ENCODE measurements at regions not wholly inside any gene's neighbourhood (a gene's known extent, or its start where the extent isn't known, plus 50 kb on each side); places are given as distances from the start of the nearest gene placed in this dataset.

DNA sequence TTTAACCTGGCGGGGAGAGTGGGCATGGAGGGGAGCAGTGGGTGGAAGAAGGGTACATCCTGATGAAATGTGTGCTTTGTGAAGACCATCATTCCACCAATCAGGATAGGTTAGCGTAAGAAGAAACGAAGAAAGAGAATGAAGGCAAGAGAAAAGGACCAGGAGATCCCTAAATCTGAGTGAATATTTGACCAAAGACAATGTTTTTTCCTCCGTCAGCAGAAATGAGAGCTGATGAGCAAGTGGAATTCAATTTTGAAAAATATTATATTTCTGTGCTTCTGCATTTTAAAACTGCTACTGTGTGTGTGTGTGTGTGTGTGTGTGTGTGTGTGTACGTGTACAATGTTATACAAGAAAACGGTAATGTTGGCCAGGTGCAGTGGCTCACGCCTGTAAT is 58.3 kb upstream of the NOCT start:
- H3K36me3 ChIP-seq (ENCODE audit: insufficient read depth, insufficient read length, low read length): no peaks in the 10 kb centered on the region
- no peaks in the 10 kb centered on the region for H3K9me3 ChIP-seq (ENCODE audit: insufficient read depth, low read length)
- no peak for DNase-seq (ENCODE audit: low read depth, low spot score)
- TF ChIP-seq SUZ12 (IDR thresholded peaks at IDR 0.05; ENCODE audit: extremely low read depth, insufficient read depth, insufficient read length) (no peak), YY1 (IDR thresholded peaks at IDR 0.05; ENCODE audit: insufficient read depth, insufficient read length) (no peak), ZNF274 (IDR thresholded peaks at IDR 0.05; ENCODE audit: low read depth, low read length) (no peak)
- H3K27me3 ChIP-seq (ENCODE audit: insufficient read depth, insufficient read length): no peaks in the 10 kb centered on the region
- no peak overlapping the region for H3K9ac ChIP-seq (ENCODE audit: insufficient read length, low read depth)
- H3K4me1 ChIP-seq (ENCODE audit: insufficient read depth, insufficient read length): no peaks in the 10 kb centered on the region
- H3K4me3 ChIP-seq (ENCODE audit: insufficient read length, low read depth): no peak overlapping the region

DNA sequence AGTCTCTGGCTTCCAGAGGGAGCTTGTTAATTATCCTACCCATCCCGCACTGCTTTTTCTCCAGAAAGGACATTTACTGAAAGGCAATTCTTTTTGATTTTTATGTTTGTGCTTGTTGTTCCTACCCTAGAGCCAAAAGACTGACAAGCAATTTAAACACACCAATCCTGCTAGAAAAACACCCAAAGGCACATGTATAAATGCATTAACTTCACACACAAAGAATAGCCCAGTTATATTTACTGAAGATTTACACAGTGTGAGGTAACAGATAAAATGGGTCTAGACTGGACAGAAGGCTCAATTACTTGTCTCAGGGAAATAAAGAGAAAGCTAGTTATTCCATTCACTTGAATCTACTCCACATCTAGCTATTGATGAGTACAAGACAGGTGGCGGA is 61.2 kb upstream of the NOCT start:
- Histone ChIP-seq H3K4me1 (ENCODE audit: insufficient read depth, insufficient read length) (no peaks in the 10 kb centered on the region), H3K4me3 (ENCODE audit: insufficient read length, low read depth) (no peak overlapping the region), H3K9ac (ENCODE audit: insufficient read length, low read depth) (no peak overlapping the region), H3K27me3 (ENCODE audit: insufficient read depth, insufficient read length) (no peaks in the 10 kb centered on the region), H3K9me3 (ENCODE audit: insufficient read depth, low read length) (no peaks in the 10 kb centered on the region), H3K36me3 (ENCODE audit: insufficient read depth, insufficient read length, low read length) (no peaks in the 10 kb centered on the region)
- TF ChIP-seq YY1 (IDR thresholded peaks at IDR 0.05; ENCODE audit: insufficient read depth, insufficient read length): no peak
- TF ChIP-seq SUZ12 (IDR thresholded peaks at IDR 0.05; ENCODE audit: extremely low read depth, insufficient read depth, insufficient read length): no peak
- no peak for TF ChIP-seq ZNF274 (IDR thresholded peaks at IDR 0.05; ENCODE audit: low read depth, low read length)
- no peak for DNase-seq (ENCODE audit: low read depth, low spot score)

DNA sequence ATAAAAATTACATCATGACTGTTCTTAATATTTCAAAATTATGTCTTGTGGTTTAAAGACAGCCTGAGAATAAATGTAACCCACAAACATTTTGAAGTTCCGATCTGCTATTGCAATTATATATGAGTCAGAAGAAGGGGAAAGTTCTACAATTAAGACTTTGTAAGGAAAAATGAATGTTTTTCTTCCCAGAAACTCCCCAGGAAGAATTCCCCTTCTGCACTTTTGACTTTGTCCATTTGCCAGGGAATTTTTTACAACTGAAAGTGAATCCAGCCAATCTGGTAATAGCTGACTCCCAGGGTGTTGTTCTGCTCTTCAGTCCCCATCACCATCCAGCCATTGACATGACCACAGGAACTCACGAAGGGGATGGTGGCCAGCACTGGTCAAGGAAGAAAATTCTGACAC is 61.6 kb upstream of the NOCT start:
- no peak for DNase-seq (ENCODE audit: low read depth, low spot score)
- TF ChIP-seq SUZ12 (IDR thresholded peaks at IDR 0.05; ENCODE audit: extremely low read depth, insufficient read depth, insufficient read length): no peak
- no peak for TF ChIP-seq ZNF274 (IDR thresholded peaks at IDR 0.05; ENCODE audit: low read depth, low read length)
- no peak for TF ChIP-seq YY1 (IDR thresholded peaks at IDR 0.05; ENCODE audit: insufficient read depth, insufficient read length)
- no peaks in the 10 kb centered on the region for H3K9me3 ChIP-seq (ENCODE audit: insufficient read depth, low read length)
- no peak overlapping the region for H3K9ac ChIP-seq (ENCODE audit: insufficient read length, low read depth)
- no peaks in the 10 kb centered on the region for H3K27me3 ChIP-seq (ENCODE audit: insufficient read depth, insufficient read length)
- H3K36me3 ChIP-seq (ENCODE audit: insufficient read depth, insufficient read length, low read length): no peaks in the 10 kb centered on the region
- no peak overlapping the region for H3K4me3 ChIP-seq (ENCODE audit: insufficient read length, low read depth)
- no peaks in the 10 kb centered on the region for H3K4me1 ChIP-seq (ENCODE audit: insufficient read depth, insufficient read length)

- no peaks in the 10 kb centered on the region for H3K27me3 ChIP-seq (ENCODE audit: insufficient read depth, insufficient read length)
- DNase-seq (ENCODE audit: low read depth, low spot score): no peak
- H3K4me3 ChIP-seq (ENCODE audit: insufficient read length, low read depth): no peak overlapping the region
- no peak overlapping the region for H3K9ac ChIP-seq (ENCODE audit: insufficient read length, low read depth)
- H3K36me3 ChIP-seq (ENCODE audit: insufficient read depth, insufficient read length, low read length): no peaks in the 10 kb centered on the region
- H3K9me3 ChIP-seq (ENCODE audit: insufficient read depth, low read length): no peaks in the 10 kb centered on the region
- no peaks in the 10 kb centered on the region for H3K4me1 ChIP-seq (ENCODE audit: insufficient read depth, insufficient read length)
- TF ChIP-seq SUZ12 (IDR thresholded peaks at IDR 0.05; ENCODE audit: extremely low read depth, insufficient read depth, insufficient read length) (no peak), YY1 (IDR thresholded peaks at IDR 0.05; ENCODE audit: insufficient read depth, insufficient read length) (no peak), ZNF274 (IDR thresholded peaks at IDR 0.05; ENCODE audit: low read depth, low read length) (no peak)
Observed at GRCh38 chr4:138952411-138952810, 63.2 kb upstream of the NOCT start.

DNA sequence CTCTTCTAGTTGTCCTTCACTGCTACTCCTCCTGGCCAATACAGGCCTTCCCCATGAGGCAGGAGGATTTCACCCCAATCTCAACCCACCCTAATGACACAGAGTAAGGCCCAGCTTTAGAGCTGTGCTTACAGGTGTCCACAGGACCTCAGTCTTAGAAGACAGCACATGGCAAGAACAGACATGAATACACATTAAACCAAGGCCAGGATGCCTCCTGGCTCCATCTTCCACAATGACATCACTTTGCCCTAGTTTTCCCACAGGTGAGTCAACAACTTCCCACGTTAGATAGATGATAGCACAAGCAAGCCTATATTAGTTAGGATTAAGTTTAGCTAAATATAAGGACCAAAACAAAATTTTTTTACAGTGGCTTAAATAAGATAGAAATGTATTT is 63.8 kb upstream of the NOCT start:
- no peak for TF ChIP-seq YY1 (IDR thresholded peaks at IDR 0.05; ENCODE audit: insufficient read depth, insufficient read length)
- no peak for TF ChIP-seq ZNF274 (IDR thresholded peaks at IDR 0.05; ENCODE audit: low read depth, low read length)
- no peak for TF ChIP-seq SUZ12 (IDR thresholded peaks at IDR 0.05; ENCODE audit: extremely low read depth, insufficient read depth, insufficient read length)
- Histone ChIP-seq H3K9me3 (ENCODE audit: insufficient read depth, low read length) (no peaks in the 10 kb centered on the region), H3K27me3 (ENCODE audit: insufficient read depth, insufficient read length) (no peaks in the 10 kb centered on the region), H3K4me1 (ENCODE audit: insufficient read depth, insufficient read length) (no peaks in the 10 kb centered on the region), H3K9ac (ENCODE audit: insufficient read length, low read depth) (no peak overlapping the region), H3K4me3 (ENCODE audit: insufficient read length, low read depth) (no peak overlapping the region), H3K36me3 (ENCODE audit: insufficient read depth, insufficient read length, low read length) (no peaks in the 10 kb centered on the region)
- DNase-seq (ENCODE audit: low read depth, low spot score): no peak

DNA sequence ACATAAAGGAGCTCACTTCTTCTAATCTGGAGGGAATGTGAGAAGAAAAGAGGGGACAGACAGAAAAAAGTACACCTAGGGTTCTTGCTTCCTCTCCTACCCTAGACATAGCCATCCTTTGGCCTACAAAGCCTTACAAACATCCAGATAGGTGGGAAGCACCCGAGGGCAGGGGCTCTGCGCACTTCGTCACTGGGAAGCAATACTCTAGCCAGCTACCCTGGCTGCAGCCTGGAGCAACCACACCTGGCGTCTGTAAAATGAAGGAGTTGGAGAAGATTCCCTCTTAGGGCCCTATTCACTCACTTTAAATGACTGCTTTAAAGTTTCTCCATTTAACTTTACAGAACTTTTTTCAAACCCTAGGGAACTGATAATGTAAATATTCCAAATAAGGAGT is 65.7 kb upstream of the NOCT start:
- TF ChIP-seq YY1 (IDR thresholded peaks at IDR 0.05; ENCODE audit: insufficient read depth, insufficient read length) (no peak), SUZ12 (IDR thresholded peaks at IDR 0.05; ENCODE audit: extremely low read depth, insufficient read depth, insufficient read length) (no peak)
- Histone ChIP-seq H3K36me3 (ENCODE audit: insufficient read depth, insufficient read length, low read length) (no peaks in the 10 kb centered on the region), H3K9me3 (ENCODE audit: insufficient read depth, low read length) (no peaks in the 10 kb centered on the region), H3K4me1 (ENCODE audit: insufficient read depth, insufficient read length) (no peaks in the 10 kb centered on the region), H3K4me3 (ENCODE audit: insufficient read length, low read depth) (no peak overlapping the region), H3K27me3 (ENCODE audit: insufficient read depth, insufficient read length) (no peaks in the 10 kb centered on the region), H3K9ac (ENCODE audit: insufficient read length, low read depth) (no peak overlapping the region)
- DNase-seq (ENCODE audit: low read depth, low spot score): no peak

DNA sequence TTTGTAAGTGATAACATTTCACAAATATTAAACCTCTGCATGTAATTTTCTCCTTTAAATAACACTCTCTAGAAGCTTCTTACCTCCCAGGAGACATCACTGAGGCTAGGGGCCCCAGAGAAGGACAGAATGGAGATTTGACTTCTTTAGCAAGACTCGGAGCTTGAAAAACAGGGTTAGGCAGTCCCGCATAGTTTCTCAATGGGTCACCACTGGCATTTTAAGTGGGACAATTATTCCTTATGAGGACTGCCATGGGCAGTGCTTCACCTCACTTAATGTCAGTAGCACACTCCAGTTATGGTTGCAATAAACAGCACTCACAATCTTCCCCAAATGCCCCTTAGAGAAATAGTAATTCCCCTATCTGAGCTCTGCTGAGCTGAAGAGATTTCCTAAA is 66.7 kb upstream of the NOCT start:
- no peaks in the 10 kb centered on the region for H3K4me1 ChIP-seq (ENCODE audit: insufficient read depth, insufficient read length)
- DNase-seq (ENCODE audit: low read depth, low spot score): no peak
- TF ChIP-seq YY1 (IDR thresholded peaks at IDR 0.05; ENCODE audit: insufficient read depth, insufficient read length) (no peak), ZNF274 (IDR thresholded peaks at IDR 0.05; ENCODE audit: low read depth, low read length) (no peak), SUZ12 (IDR thresholded peaks at IDR 0.05; ENCODE audit: extremely low read depth, insufficient read depth, insufficient read length) (no peak)

DNA sequence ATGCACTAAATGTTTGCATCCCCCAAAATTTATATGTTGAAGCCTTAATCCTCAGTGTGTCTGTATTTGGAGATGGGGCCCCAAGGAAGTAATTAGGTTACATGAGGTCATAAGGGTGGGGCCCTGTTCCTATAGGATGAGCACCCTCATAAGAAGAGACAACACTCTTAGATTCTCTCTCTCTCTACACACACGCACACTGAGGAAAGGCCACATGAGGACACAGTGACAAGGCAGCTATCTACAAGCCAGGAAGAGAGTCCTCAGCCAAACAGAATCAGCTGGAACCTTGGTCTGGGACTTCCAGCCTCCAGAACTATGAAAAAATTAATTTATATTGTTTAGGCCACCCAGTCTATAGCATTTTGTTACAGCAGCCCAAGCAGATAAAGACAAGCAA is 69.3 kb upstream of the NOCT start:
- H3K27me3 ChIP-seq (ENCODE audit: insufficient read depth, insufficient read length): no peaks in the 10 kb centered on the region
- H3K9ac ChIP-seq (ENCODE audit: insufficient read length, low read depth): no peak overlapping the region
- no peaks in the 10 kb centered on the region for H3K4me1 ChIP-seq (ENCODE audit: insufficient read depth, insufficient read length)
- no peaks in the 10 kb centered on the region for H3K9me3 ChIP-seq (ENCODE audit: insufficient read depth, low read length)
- no peak for DNase-seq (ENCODE audit: low read depth, low spot score)
- H3K4me3 ChIP-seq (ENCODE audit: insufficient read length, low read depth): no peak overlapping the region
- no peaks in the 10 kb centered on the region for H3K36me3 ChIP-seq (ENCODE audit: insufficient read depth, insufficient read length, low read length)
- TF ChIP-seq ZNF274 (IDR thresholded peaks at IDR 0.05; ENCODE audit: low read depth, low read length) (no peak), YY1 (IDR thresholded peaks at IDR 0.05; ENCODE audit: insufficient read depth, insufficient read length) (no peak), SUZ12 (IDR thresholded peaks at IDR 0.05; ENCODE audit: extremely low read depth, insufficient read depth, insufficient read length) (no peak)

More for the DNA sequence above, 66.7 kb upstream of the NOCT start:
- H3K36me3 ChIP-seq (ENCODE audit: insufficient read depth, insufficient read length, low read length): no peaks in the 10 kb centered on the region
- H3K9ac ChIP-seq (ENCODE audit: insufficient read length, low read depth): no peak overlapping the region
- H3K9me3 ChIP-seq (ENCODE audit: insufficient read depth, low read length): no peaks in the 10 kb centered on the region
- no peaks in the 10 kb centered on the region for H3K27me3 ChIP-seq (ENCODE audit: insufficient read depth, insufficient read length)
- H3K4me3 ChIP-seq (ENCODE audit: insufficient read length, low read depth): no peak overlapping the region
